H9 (cell line): ENCODE measurements at regions not wholly inside any gene's neighbourhood (a gene's known extent, or its start where the extent isn't known, plus 50 kb on each side); places are given as distances from the start of the nearest gene placed in this dataset.

Experiments
- DNase-seq: peaks from one replicate; pipeline ENCODE4 v3.0.0-alpha.2; 2017
- H2AFZ ChIP-seq: one replicate; pipeline ENCODE4 v1.6.1; 2013; ENCODE audit warnings: mild to moderate bottlenecking, low read length, control low read depth, moderate library complexity
- H2AK5ac ChIP-seq: 2 replicates; pipeline ENCODE4 v1.6.1; 2013; ENCODE audit warnings: low read length, control low read depth, mixed read lengths; ENCODE audit not compliant: insufficient read length
- H2BK120ac ChIP-seq: one replicate; pipeline ENCODE4 v1.6.1; 2013; ENCODE audit warnings: low read depth, mild to moderate bottlenecking, low read length, control low read depth, inconsistent platforms; ENCODE audit not compliant: poor library complexity, severe bottlenecking
- H2BK12ac ChIP-seq: 2 replicates; pipeline ENCODE4 v1.6.1; 2013; ENCODE audit warnings: low read length, control low read depth, mixed read lengths, low read depth; ENCODE audit not compliant: insufficient read length
- H2BK15ac ChIP-seq: 2 replicates; pipeline ENCODE4 v1.6.1; 2013; ENCODE audit warnings: low read depth, low read length, control low read depth
- H2BK20ac ChIP-seq: one replicate; pipeline ENCODE4 v1.6.1; 2013; ENCODE audit warnings: low read depth, mild to moderate bottlenecking, low read length, control low read depth, inconsistent platforms; ENCODE audit not compliant: poor library complexity, severe bottlenecking
- H2BK5ac ChIP-seq: 2 replicates; pipeline ENCODE4 v1.6.1; 2013; ENCODE audit warnings: low read length, control low read depth, mixed read lengths; ENCODE audit not compliant: insufficient read length
- H3K14ac ChIP-seq: 2 replicates; pipeline ENCODE4 v1.6.1; 2013; ENCODE audit warnings: low read length, control low read depth; ENCODE audit not compliant: insufficient read depth
- H3K18ac ChIP-seq: 2 replicates; pipeline ENCODE4 v1.6.1; 2013; ENCODE audit warnings: low read depth, mild to moderate bottlenecking, mixed read lengths, low read length, control low read depth; ENCODE audit not compliant: insufficient read length
- H3K23ac ChIP-seq: 2 replicates; pipeline ENCODE4 v1.6.1; 2013; ENCODE audit warnings: low read length, control low read depth, mixed read lengths, low read depth; ENCODE audit not compliant: insufficient read length
- H3K23me2 ChIP-seq: 2 replicates; pipeline ENCODE4 v1.6.1; 2013; ENCODE audit warnings: low read depth, mild to moderate bottlenecking, mixed read lengths, low read length, control low read depth; ENCODE audit not compliant: insufficient read length, poor library complexity, severe bottlenecking
- H3K27ac ChIP-seq: 2 replicates; pipeline ENCODE4 v1.5.1; 2013; ENCODE audit warnings: low read length, control low read depth, mixed read lengths, low read depth; ENCODE audit not compliant: insufficient read length
- H3K27me3 ChIP-seq: 2 replicates; pipeline ENCODE4 v1.6.1; 2013; ENCODE audit warnings: low read length, control low read depth, inconsistent platforms; ENCODE audit not compliant: insufficient read depth
- H3K4ac ChIP-seq: 2 replicates; pipeline ENCODE4 v1.6.1; 2013; ENCODE audit warnings: low read depth, mild to moderate bottlenecking, control low read depth, inconsistent platforms, low read length, moderate library complexity
- H3K4me1 ChIP-seq: 2 replicates; pipeline ENCODE4 v1.6.1; 2013; ENCODE audit warnings: low read length, control low read depth, inconsistent platforms; ENCODE audit not compliant: insufficient read depth
- H3K4me2 ChIP-seq: 2 replicates; pipeline ENCODE4 v1.6.1; 2013; ENCODE audit warnings: low read length, control low read depth, mixed read lengths; ENCODE audit not compliant: insufficient read length, insufficient read depth
- H3K56ac ChIP-seq: 2 replicates; pipeline ENCODE4 v1.6.1; 2013; ENCODE audit warnings: low read depth, mild to moderate bottlenecking, mixed read lengths, low read length, control low read depth; ENCODE audit not compliant: insufficient read length
- H3K79me1 ChIP-seq: 2 replicates; pipeline ENCODE4 v1.6.1; 2013; ENCODE audit warnings: low read depth, mild to moderate bottlenecking, moderate library complexity, low read length, control low read depth, inconsistent platforms; ENCODE audit not compliant: insufficient read depth, poor library complexity, severe bottlenecking
- H3K79me2 ChIP-seq: 2 replicates; pipeline ENCODE4 v1.6.1; 2013; ENCODE audit warnings: low read length, control low read depth, inconsistent platforms; ENCODE audit not compliant: insufficient read depth
- H3K9ac ChIP-seq: 2 replicates; pipeline ENCODE4 v1.6.1; 2013; ENCODE audit warnings: low read length, control low read depth, mixed read lengths; ENCODE audit not compliant: insufficient read length; ENCODE audit errors: extremely low read depth
- H3K9me3 ChIP-seq: one replicate; pipeline ENCODE4 v1.6.1; 2013; ENCODE audit warnings: low read depth, low read length, inconsistent platforms; ENCODE audit not compliant: control insufficient read depth
- H3T11ph ChIP-seq: one replicate; pipeline ENCODE4 v1.6.1; 2013; ENCODE audit warnings: mild to moderate bottlenecking, low read length, control low read depth, inconsistent platforms
- H4K20me1 ChIP-seq: one replicate; pipeline ENCODE4 v1.6.1; 2013; ENCODE audit not compliant: control insufficient read depth, insufficient read length, insufficient read depth
- H4K5ac ChIP-seq: 2 replicates; pipeline ENCODE4 v1.6.1; 2013; ENCODE audit warnings: low read depth, mild to moderate bottlenecking, mixed read lengths, low read length, control low read depth; ENCODE audit not compliant: insufficient read length
- H4K8ac ChIP-seq: replicated peaks from 2 replicates; pipeline ENCODE4 v1.6.1; 2013; ENCODE audit warnings: low read length, control low read depth, mixed read lengths, low read depth; ENCODE audit not compliant: insufficient read length
- H4K91ac ChIP-seq: 2 replicates; pipeline ENCODE4 v1.6.1; 2013; ENCODE audit warnings: low read depth, mild to moderate bottlenecking, moderate library complexity, mixed read lengths, low read length, control low read depth; ENCODE audit not compliant: insufficient read length
- H3K27ac Mint-ChIP-seq, 3 experiments: 2 replicates in 2 of 3; 3 replicates in 1 of 3; pipeline ENCODE4 v1.8.0; 2020 to 2021; ENCODE audit warnings: mixed read lengths in 3 of 3, mild to moderate bottlenecking in 1 of 3, moderate library complexity in 1 of 3
- H3K27me3 Mint-ChIP-seq: 2 replicates; pipeline ENCODE4 v1.8.0; 2021; ENCODE audit warnings: low read depth, mild to moderate bottlenecking, moderate library complexity, mixed read lengths
- H3K36me3 Mint-ChIP-seq, 3 experiments: 2 replicates in 2 of 3; 3 replicates in 1 of 3; pipeline ENCODE4 v1.8.0; 2020 to 2021; ENCODE audit warnings: low read depth in 3 of 3, mixed read lengths in 3 of 3; ENCODE audit not compliant: insufficient read depth in 1 of 3
- H3K4me1 Mint-ChIP-seq, 2 experiments: 2 replicates each; pipeline ENCODE4 v1.8.0; 2020; ENCODE audit warnings: mixed read lengths in 2 of 2
- H3K4me3 Mint-ChIP-seq, 2 experiments: 2 replicates in 1 of 2; 3 replicates in 1 of 2; pipeline ENCODE4 v1.8.0; 2020 to 2021; ENCODE audit warnings: mild to moderate bottlenecking in 2 of 2, mixed read lengths in 2 of 2, moderate library complexity in 1 of 2
- H3K9me3 Mint-ChIP-seq, 2 experiments: 2 replicates in 1 of 2; 3 replicates in 1 of 2; pipeline ENCODE4 v1.8.0; 2020; ENCODE audit warnings: mild to moderate bottlenecking in 2 of 2, mixed read lengths in 2 of 2, moderate library complexity in 1 of 2
- CTCF ChIP-seq: fragments of 200-600 bp; sonication (generic); conservative IDR thresholded peaks from 3 replicates; pipeline ENCODE4 v1.8.0; 2021; ENCODE audit warnings: antibody characterized with exemption, mild to moderate bottlenecking
- WGBS: extraction: QIAGEN DNeasy Blood & Tissue Kit; methylation state at CpG from one replicate; pipeline ENCODE4 v1.1.7; 2013; ENCODE audit warnings: missing lambda C conversion rate, low lambda C conversion rate, mixed read lengths; ENCODE audit not compliant: insufficient read length; ENCODE audit errors: extremely low coverage; 5-methylcytosine and 5-hydroxymethylcytosine counted together

- H3K79me1 ChIP-seq = no peaks in the 10 kb centered on the region
- H3K56ac ChIP-seq = no peak overlapping the region
- H3K4me2 ChIP-seq = no peak overlapping the region
- Mint-ChIP-seq H3K4me3 (no peak overlapping the region), H3K36me3 (peaks cover 7 to 15% (median 14%) of the 10 kb centered on the region in 3 experiments), H3K27me3 (no peaks in the 10 kb centered on the region; the same call in 1 of the 2 replicates), H3K9me3 (peaks cover 10 to 20% of the 10 kb centered on the region in 2 experiments), H3K27ac (no peak overlapping the region), H3K4me1 (peaks cover 25 to 35% of the 10 kb centered on the region in 2 experiments)
- H3K23ac ChIP-seq = no peak overlapping the region
- no peaks in the 10 kb centered on the region for H4K20me1 ChIP-seq
- H2BK15ac ChIP-seq = no peak overlapping the region
- H3T11ph ChIP-seq = no peak overlapping the region
- peaks cover 6% of the 10 kb centered on the region; the same call in 1 of the 2 replicates for H3K4me1 ChIP-seq
- no peak overlapping the region for H2BK120ac ChIP-seq
- no peaks in the 10 kb centered on the region for H3K23me2 ChIP-seq
- no peak for DNase-seq
- no peak overlapping the region for H3K4ac ChIP-seq
- no peak overlapping the region for H2BK20ac ChIP-seq
- no peak overlapping the region for H2AK5ac ChIP-seq
- H3K9me3 ChIP-seq = peaks cover 2% of the 10 kb centered on the region
- no peak overlapping the region for H3K9ac ChIP-seq
- H4K5ac ChIP-seq = no peak overlapping the region
- H4K91ac ChIP-seq = no peak overlapping the region
- no CpG with 5 or more reads among the region's 5 CpGs for WGBS
- no peak overlapping the region for H2BK12ac ChIP-seq
- H3K79me2 ChIP-seq = no peaks in the 10 kb centered on the region
- no peaks in the 10 kb centered on the region for H3K27me3 ChIP-seq
- no peak overlapping the region for H3K14ac ChIP-seq
- no peak overlapping the region for H3K27ac ChIP-seq
- no peak overlapping the region for H3K18ac ChIP-seq
- no peak overlapping the region for H2AFZ ChIP-seq
- no peak for TF ChIP-seq CTCF
- no peak overlapping the region for H2BK5ac ChIP-seq
- no peak overlapping the region for H4K8ac ChIP-seq
These were observed 256.8 kb downstream of the TRIML1 start for GRCh38 chr4:188396037-188396436.
